Smooth muscle cell (in vitro differentiated cells): ENCODE measurements at regions not wholly inside any gene's neighbourhood (a gene's known extent, or its start where the extent isn't known, plus 50 kb on each side); places are given as distances from the start of the nearest gene placed in this dataset.

Experiments
- DNase-seq: peaks from one replicate; lab custom pipeline; 2025; ENCODE audit not compliant: unreplicated experiment; lab: John Stamatoyannopoulos, UW
- H2AFZ ChIP-seq: fragments of 200-600 bp; sonication (generic); 2 replicates; pipeline ENCODE4 v1.6.0; 2016; ENCODE audit warnings: antibody characterized with exemption, low read depth, mild to moderate bottlenecking
- H3F3A ChIP-seq: fragments of 200-600 bp; sonication (generic); 2 replicates; pipeline ENCODE4 v1.6.0; 2017; ENCODE audit warnings: antibody characterized with exemption, low read depth
- H3K27ac ChIP-seq: fragments of 200-600 bp; sonication (generic); 2 replicates; pipeline ENCODE4 v1.5.1; 2016; ENCODE audit warnings: low read depth, mild to moderate bottlenecking
- H3K27me3 ChIP-seq: fragments of 200-600 bp; sonication (generic); 2 replicates; pipeline ENCODE4 v1.6.1; 2016; ENCODE audit warnings: low read depth, mild to moderate bottlenecking
- H3K36me3 ChIP-seq: fragments of 200-600 bp; sonication (generic); 2 replicates; pipeline ENCODE4 v1.5.1; 2016; ENCODE audit warnings: low read depth
- H3K4me1 ChIP-seq: fragments of 200-600 bp; sonication (generic); 2 replicates; pipeline ENCODE4 v1.5.1; 2016; ENCODE audit warnings: low read depth
- H3K4me2 ChIP-seq: fragments of 200-600 bp; sonication (generic); 2 replicates; pipeline ENCODE4 v1.6.0; 2016; ENCODE audit warnings: mild to moderate bottlenecking
- H3K4me3 ChIP-seq: fragments of 200-600 bp; sonication (generic); 2 replicates; pipeline ENCODE4 v1.5.1; 2016; ENCODE audit warnings: mild to moderate bottlenecking
- H3K79me2 ChIP-seq: fragments of 200-600 bp; sonication (generic); 2 replicates; pipeline ENCODE4 v1.6.0; 2016; ENCODE audit warnings: low read depth, mild to moderate bottlenecking
- H3K9ac ChIP-seq: fragments of 200-600 bp; sonication (generic); 2 replicates; pipeline ENCODE4 v1.6.0; 2016; ENCODE audit warnings: low read depth
- H3K9me3 ChIP-seq: fragments of 200-600 bp; sonication (generic); replicated peaks from 2 replicates; pipeline ENCODE4 v1.5.1; 2016; ENCODE audit warnings: low read depth
- H4K20me1 ChIP-seq: fragments of 200-600 bp; sonication (generic); 2 replicates; pipeline ENCODE4 v1.6.0; 2016; ENCODE audit warnings: low read depth
- WGBS: methylation state at CpG from one replicate; pipeline ENCODE4 v1.1.7; 2016; ENCODE audit warnings: low lambda C conversion rate; 5-methylcytosine and 5-hydroxymethylcytosine counted together
- TF ChIP-seq, protein P1 (sequence below): fragments of 200-600 bp; sonication (generic); IDR thresholded peaks from 2 replicates; pipeline ENCODE4 v1.5.1; 2017; ENCODE audit warnings: borderline replicate concordance, mild to moderate bottlenecking, antibody characterized with exemption; ENCODE audit not compliant: insufficient read depth, poor library complexity, severe bottlenecking

DNA sequence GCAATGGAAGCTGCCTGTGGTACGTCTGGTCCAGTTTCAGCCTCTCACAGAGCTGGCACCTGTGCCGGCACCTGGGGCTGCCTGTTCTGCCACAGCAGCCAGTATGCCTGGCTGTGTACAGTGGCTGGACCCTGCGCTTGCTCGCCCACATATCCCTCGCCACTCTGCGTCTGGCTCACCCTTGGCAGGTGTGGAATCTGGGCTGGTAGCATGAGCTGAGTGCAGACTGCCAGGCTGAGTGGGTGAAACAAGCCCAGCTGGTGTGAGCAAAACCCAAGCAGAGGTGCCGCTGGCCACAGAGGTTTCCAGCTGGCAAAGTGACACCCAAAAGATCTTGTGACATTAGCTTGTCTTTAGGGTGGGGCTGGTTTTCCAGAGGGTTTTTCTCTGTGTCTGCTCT, 80.7 kb downstream of the ING1 start:
- TF ChIP-seq, protein P1, sequence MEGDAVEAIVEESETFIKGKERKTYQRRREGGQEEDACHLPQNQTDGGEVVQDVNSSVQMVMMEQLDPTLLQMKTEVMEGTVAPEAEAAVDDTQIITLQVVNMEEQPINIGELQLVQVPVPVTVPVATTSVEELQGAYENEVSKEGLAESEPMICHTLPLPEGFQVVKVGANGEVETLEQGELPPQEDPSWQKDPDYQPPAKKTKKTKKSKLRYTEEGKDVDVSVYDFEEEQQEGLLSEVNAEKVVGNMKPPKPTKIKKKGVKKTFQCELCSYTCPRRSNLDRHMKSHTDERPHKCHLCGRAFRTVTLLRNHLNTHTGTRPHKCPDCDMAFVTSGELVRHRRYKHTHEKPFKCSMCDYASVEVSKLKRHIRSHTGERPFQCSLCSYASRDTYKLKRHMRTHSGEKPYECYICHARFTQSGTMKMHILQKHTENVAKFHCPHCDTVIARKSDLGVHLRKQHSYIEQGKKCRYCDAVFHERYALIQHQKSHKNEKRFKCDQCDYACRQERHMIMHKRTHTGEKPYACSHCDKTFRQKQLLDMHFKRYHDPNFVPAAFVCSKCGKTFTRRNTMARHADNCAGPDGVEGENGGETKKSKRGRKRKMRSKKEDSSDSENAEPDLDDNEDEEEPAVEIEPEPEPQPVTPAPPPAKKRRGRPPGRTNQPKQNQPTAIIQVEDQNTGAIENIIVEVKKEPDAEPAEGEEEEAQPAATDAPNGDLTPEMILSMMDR = no peak
- Histone ChIP-seq H3K9me3 (no peaks in the 10 kb centered on the region), H3K4me1 (no peaks in the 10 kb centered on the region), H4K20me1 (no peaks in the 10 kb centered on the region), H2AFZ (no peak overlapping the region), H3K9ac (no peak overlapping the region), H3K4me2 (no peak overlapping the region), H3K4me3 (no peak overlapping the region), H3F3A (no peaks in the 10 kb centered on the region), H3K27me3 (peaks cover 4% of the 10 kb centered on the region), H3K27ac (no peak overlapping the region), H3K79me2 (no peaks in the 10 kb centered on the region), H3K36me3 (no peaks in the 10 kb centered on the region)
- DNase-seq = no peak
- WGBS = 81% methylated on average over 7 of the region's 7 CpGs

DNA sequence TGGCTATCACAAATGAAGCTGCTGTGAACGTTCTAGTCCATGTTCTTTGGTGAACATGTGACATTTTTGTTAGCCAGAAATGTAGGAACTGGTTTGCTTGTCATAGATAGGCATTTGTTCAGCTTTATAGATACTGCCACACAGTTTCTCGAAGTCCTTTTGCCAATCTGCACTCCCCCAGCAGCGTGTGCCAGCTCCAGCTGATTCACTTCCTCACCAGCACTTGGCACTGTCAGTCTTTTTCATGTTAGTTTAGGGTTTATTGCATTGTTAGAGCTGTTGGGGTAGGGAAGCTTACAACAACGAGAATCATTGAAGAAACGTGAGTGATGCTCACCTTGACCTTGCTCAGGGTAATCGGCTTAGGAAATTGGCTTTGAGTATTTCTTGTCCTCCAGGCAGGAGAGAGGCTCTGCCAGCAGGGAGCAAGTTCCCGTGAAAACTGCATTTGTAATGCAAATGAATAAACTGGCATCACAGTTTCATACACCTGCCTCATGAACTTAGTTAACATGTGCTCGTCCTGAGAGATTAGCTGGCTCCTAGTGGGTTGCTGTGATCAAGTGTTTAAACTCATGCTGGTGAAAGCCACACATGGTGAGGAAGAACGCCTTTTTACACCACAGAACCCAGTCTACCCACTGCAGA, 83.9 kb downstream of the ING1 start:
- Histone ChIP-seq H3F3A (no peaks in the 10 kb centered on the region), H3K27me3 (peaks cover 4% of the 10 kb centered on the region), H3K27ac (no peak overlapping the region), H3K9ac (no peak overlapping the region), H3K36me3 (no peaks in the 10 kb centered on the region), H3K4me2 (no peak overlapping the region), H2AFZ (no peak overlapping the region), H4K20me1 (no peaks in the 10 kb centered on the region), H3K4me1 (no peaks in the 10 kb centered on the region), H3K79me2 (no peaks in the 10 kb centered on the region), H3K4me3 (no peak overlapping the region), H3K9me3 (no peaks in the 10 kb centered on the region)
- no peak for DNase-seq
- TF ChIP-seq, protein P1 = no peak
- WGBS = 69% methylated on average over 9 of the region's 9 CpGs

DNA sequence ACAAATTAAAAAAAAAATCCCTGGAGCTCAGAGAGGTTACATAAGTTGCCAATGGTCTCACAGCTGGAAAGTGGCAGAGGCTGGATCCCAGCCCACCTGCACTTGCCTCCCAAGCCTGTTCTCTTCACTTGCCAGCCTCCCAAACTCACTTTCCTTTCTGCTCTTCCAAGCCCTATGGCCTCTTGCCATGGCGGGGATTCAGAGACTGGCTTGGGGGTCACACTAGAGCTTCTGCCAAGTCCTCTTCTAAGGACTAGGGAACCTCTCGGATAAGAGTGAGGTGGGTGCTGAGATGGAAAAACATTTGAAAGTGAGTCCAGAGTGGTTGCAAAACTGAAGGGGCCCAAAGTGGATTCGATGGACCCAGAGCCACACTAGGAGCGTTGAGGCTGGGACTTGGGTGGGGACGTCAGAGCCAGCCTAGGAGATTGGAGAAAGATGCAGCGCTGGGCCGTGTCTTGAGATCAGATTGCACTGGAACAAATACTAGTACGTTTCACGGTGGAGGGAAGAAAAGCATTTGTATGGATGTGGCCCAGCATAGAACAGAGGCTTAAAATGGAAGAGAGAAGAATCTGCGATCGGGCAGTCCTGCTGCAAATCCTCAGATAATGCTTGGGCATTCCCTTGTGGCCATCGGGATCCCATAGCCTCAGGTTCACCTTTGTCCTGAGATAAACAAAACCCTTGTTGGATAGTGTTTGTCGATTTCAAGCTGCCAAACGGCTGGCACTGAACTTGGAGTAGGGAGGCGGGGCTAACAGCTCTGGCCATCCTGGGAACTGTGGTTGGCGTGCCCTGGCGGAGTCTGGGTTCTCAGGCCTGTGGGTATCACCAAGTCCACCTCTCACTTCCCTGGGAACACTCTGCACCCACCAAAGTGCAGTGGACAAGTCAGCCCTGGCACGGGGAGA, 84.8 kb downstream of the ING1 start:
- H3K27ac ChIP-seq = peak overlapping the region; percentile 76
- no peaks in the 10 kb centered on the region for H4K20me1 ChIP-seq
- H2AFZ ChIP-seq = no peak overlapping the region
- no peak for DNase-seq
- no peak overlapping the region for H3K4me3 ChIP-seq
- no peaks in the 10 kb centered on the region for H3K9me3 ChIP-seq
- WGBS = 92% methylated on average over 18 of the region's 18 CpGs
- H3F3A ChIP-seq = no peaks in the 10 kb centered on the region
- H3K4me2 ChIP-seq = no peak overlapping the region
- TF ChIP-seq, protein P1 = no peak
- H3K79me2 ChIP-seq = no peaks in the 10 kb centered on the region
- no peaks in the 10 kb centered on the region for H3K36me3 ChIP-seq
- peaks cover 4% of the 10 kb centered on the region for H3K27me3 ChIP-seq
- H3K9ac ChIP-seq = no peak overlapping the region
- no peaks in the 10 kb centered on the region for H3K4me1 ChIP-seq
